OCI-LY3 (cell line): ENCODE measurements at regions not wholly inside any gene's neighbourhood (a gene's known extent, or its start where the extent isn't known, plus 50 kb on each side); places are given as distances from the start of the nearest gene placed in this dataset.

Experiments used
- H2AFZ ChIP-seq: fragments of 200-600, 300-600 bp; shearing (Covaris generic); 2 replicates; pipeline ENCODE4 v1.6.0; 2014; ENCODE audit warnings: antibody characterized with exemption, low read depth, low read length
- H3K27ac ChIP-seq: fragments of 200-600, 300-600 bp; sonication (generic); 2 replicates; pipeline ENCODE4 v1.5.1; 2014; ENCODE audit warnings: mild to moderate bottlenecking, low read length, moderate library complexity, mixed read lengths
- H3K27me3 ChIP-seq: fragments of 200-600, 300-600 bp; sonication (generic); 2 replicates; pipeline ENCODE4 v1.6.1; 2014; ENCODE audit warnings: low read depth, low read length, mixed read lengths
- H3K36me3 ChIP-seq: fragments of 200-600, 300-600 bp; sonication (generic); replicated peaks from 2 replicates; pipeline ENCODE3; 2014; ENCODE audit warnings: low read depth, low read length, mixed read lengths
- H3K4me1 ChIP-seq: fragments of 300-600, 200-600 bp; sonication (generic); 2 replicates; pipeline ENCODE4 v1.6.1; 2014; ENCODE audit warnings: low read length, mixed read lengths
- H3K4me2 ChIP-seq: fragments of 200-600, 300-600 bp; sonication (generic); 2 replicates; pipeline ENCODE4 v1.6.1; 2014; ENCODE audit warnings: low read length, mixed read lengths
- H3K4me3 ChIP-seq: fragments of 300-600, 200-600 bp; sonication (generic); 2 replicates; pipeline ENCODE4 v1.5.1; 2014; ENCODE audit warnings: antibody characterized with exemption, mild to moderate bottlenecking, low read length, moderate library complexity
- H3K79me2 ChIP-seq: fragments of 300-600, 200-600 bp; shearing (Covaris generic); 2 replicates; pipeline ENCODE4 v1.6.1; 2014; ENCODE audit warnings: mild to moderate bottlenecking, low read length, mixed read lengths
- H3K9ac ChIP-seq: fragments of 300-600, 200-600 bp; shearing (Covaris generic); 2 replicates; pipeline ENCODE4 v1.6.0; 2014; ENCODE audit warnings: mild to moderate bottlenecking, low read length, moderate library complexity
- H3K9me3 ChIP-seq: fragments of 200-600, 300-600 bp; shearing (Covaris generic); 2 replicates; pipeline ENCODE4 v1.6.1; 2014; ENCODE audit warnings: low read length, mixed read lengths; ENCODE audit not compliant: insufficient read depth
- H4K20me1 ChIP-seq: fragments of 200-600, 300-600 bp; sonication (generic); 2 replicates; pipeline ENCODE4 v1.6.1; 2016; ENCODE audit warnings: low read length, mixed read lengths; ENCODE audit not compliant: insufficient read depth
- EZH2phosphoT487 ChIP-seq: fragments of 200-600 bp; shearing (Covaris generic); IDR thresholded peaks from 2 replicates; pipeline ENCODE4 v1.6.1; 2018; ENCODE audit warnings: antibody characterized with exemption, mixed run types, low read depth
- TF ChIP-seq, protein P1 (sequence below): fragments of 200-600, 300-600 bp; sonication (generic); IDR thresholded peaks from 2 replicates; pipeline ENCODE4 v1.5.1; 2014; ENCODE audit warnings: antibody characterized with exemption, low read length, low read depth

DNA sequence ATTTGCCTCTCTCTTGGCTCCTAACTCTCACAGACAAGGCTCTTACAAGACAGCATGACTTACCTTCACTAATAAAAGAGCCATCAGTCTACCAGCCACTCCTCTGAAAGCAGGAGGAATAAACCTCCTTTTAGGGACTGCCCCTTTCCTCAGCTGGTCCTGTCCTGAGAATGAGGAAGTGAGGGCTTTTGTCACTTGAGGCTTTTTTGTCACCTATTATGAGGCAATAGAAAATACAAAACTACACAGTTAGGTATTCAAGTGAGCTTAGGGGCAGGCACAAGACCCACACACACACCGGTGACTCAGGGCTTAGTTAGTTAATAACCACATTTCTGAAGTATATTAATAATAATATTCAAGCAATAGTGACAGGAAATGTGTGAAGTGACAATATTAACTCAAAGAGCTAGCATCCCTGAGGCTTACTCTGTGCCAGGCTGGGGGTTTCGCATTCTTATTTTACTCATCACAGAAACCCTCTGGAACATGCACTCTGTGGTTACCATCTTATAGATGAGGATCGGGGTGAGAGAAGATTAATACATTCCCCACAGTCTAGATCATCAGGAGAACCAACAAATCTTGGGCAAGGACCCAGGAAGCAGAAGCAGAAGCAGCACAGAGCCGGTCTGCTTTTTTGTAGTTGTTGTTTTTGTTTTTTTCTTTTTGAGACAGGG lies 379.9 kb downstream of the LIG4 start:
- Histone ChIP-seq H3K4me3 (no peak overlapping the region), H3K27ac (no peak overlapping the region; the same call in 1 of the 2 replicates), H3K4me2 (peak overlapping the region; percentile 34), H2AFZ (no peak overlapping the region), H4K20me1 (no peaks in the 10 kb centered on the region), H3K9me3 (peaks cover 5% of the 10 kb centered on the region), H3K9ac (no peak overlapping the region), H3K27me3 (no peaks in the 10 kb centered on the region), H3K4me1 (peaks cover 18% of the 10 kb centered on the region), H3K79me2 (no peaks in the 10 kb centered on the region), H3K36me3 (no peaks in the 10 kb centered on the region)
- TF ChIP-seq EZH2phosphoT487, result no peak
- TF ChIP-seq, protein P1, sequence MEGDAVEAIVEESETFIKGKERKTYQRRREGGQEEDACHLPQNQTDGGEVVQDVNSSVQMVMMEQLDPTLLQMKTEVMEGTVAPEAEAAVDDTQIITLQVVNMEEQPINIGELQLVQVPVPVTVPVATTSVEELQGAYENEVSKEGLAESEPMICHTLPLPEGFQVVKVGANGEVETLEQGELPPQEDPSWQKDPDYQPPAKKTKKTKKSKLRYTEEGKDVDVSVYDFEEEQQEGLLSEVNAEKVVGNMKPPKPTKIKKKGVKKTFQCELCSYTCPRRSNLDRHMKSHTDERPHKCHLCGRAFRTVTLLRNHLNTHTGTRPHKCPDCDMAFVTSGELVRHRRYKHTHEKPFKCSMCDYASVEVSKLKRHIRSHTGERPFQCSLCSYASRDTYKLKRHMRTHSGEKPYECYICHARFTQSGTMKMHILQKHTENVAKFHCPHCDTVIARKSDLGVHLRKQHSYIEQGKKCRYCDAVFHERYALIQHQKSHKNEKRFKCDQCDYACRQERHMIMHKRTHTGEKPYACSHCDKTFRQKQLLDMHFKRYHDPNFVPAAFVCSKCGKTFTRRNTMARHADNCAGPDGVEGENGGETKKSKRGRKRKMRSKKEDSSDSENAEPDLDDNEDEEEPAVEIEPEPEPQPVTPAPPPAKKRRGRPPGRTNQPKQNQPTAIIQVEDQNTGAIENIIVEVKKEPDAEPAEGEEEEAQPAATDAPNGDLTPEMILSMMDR, result no peak

DNA sequence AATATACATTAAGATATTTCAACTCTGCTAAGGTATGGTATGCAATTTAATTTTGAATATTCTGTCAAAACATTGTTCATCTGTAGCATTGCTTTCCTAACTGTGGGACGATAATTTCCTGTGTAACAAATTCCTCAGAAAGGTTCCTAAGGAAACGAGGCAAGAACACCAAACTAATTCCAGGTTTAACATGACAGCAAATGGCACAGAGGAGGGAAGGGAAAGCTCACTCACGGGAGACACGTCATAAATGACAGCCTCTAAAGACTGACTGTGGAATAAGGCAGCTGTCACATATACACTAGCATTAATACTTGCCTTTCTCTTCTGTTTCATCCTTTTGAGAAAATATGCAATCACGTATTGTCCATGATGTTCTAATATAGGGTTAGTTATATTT lies 380.6 kb downstream of the LIG4 start:
- no peaks in the 10 kb centered on the region for H3K36me3 ChIP-seq
- H3K27me3 ChIP-seq, result no peaks in the 10 kb centered on the region
- no peak overlapping the region; the same call in 1 of the 2 replicates for H3K4me2 ChIP-seq
- no peaks in the 10 kb centered on the region for H3K79me2 ChIP-seq
- H3K4me3 ChIP-seq, result no peak overlapping the region
- no peak overlapping the region for H2AFZ ChIP-seq
- peaks cover 18% of the 10 kb centered on the region for H3K4me1 ChIP-seq
- no peaks in the 10 kb centered on the region for H4K20me1 ChIP-seq
- H3K9ac ChIP-seq, result no peak overlapping the region
- peaks cover 5% of the 10 kb centered on the region for H3K9me3 ChIP-seq
- H3K27ac ChIP-seq, result no peak overlapping the region
- no peak for TF ChIP-seq EZH2phosphoT487
- TF ChIP-seq, protein P1, result no peak

DNA sequence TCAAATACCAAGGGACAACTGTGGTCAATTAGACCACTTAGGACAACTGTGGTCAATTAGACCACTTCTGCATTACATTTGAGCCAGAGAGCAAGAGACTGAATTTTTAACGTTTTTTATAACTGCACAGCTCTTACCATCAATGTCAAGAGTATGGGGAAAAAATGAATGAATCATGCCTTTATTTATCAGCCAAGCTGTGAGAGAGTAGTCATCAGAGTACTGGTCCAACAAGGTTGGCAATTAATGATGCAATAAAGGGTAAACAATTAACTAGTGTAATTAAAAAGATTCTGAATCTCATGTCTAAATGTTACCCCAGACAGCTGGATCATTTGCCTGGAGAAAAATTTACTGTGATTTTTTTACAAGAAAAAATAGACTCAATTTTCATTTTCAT lies 381.1 kb downstream of the LIG4 start:
- TF ChIP-seq, protein P1, result no peak
- no peak for TF ChIP-seq EZH2phosphoT487
- H3K4me2 ChIP-seq, result no peak overlapping the region

DNA sequence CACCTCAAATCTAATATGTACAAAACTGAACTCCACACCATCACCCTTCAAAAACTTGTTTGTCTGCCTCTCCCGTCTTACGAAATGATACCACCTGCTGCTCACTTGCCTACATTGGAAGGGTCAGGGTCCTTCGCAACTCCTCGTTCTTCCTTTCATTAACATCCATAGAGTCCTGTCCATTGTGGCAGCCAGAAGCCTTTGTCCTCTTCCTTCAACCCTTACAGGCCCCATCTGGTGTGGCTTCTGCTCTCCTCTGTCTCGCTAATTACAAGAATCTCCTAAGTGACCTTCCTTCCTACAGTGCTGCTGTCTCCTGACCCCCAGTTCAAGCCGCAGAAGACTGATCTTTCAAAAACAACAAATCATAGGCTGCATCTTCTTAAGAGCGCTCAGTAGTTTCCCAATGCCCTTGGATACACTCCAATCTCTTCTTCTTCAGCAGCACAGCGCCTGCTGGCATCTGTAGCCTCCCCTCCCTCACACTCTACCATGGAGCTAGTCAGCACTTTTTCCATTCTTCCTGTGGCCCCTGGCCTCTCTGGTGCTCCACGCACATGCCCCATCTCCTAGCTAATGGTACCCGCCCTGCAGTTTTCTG lies 382.7 kb downstream of the LIG4 start:
- Histone ChIP-seq H3K27me3 (no peaks in the 10 kb centered on the region), H3K9me3 (peaks cover 5% of the 10 kb centered on the region), H3K4me2 (no peak overlapping the region), H3K79me2 (no peaks in the 10 kb centered on the region), H3K4me1 (peaks cover 18% of the 10 kb centered on the region), H3K4me3 (no peak overlapping the region), H2AFZ (no peak overlapping the region), H3K9ac (no peak overlapping the region), H3K27ac (no peak overlapping the region), H4K20me1 (no peaks in the 10 kb centered on the region), H3K36me3 (no peaks in the 10 kb centered on the region)
- TF ChIP-seq EZH2phosphoT487, result no peak
- TF ChIP-seq, protein P1, result no peak

More for the DNA sequence above, 381.1 kb downstream of the LIG4 start:
- H3K4me1 ChIP-seq, result peaks cover 18% of the 10 kb centered on the region
- H3K79me2 ChIP-seq, result no peaks in the 10 kb centered on the region
- H2AFZ ChIP-seq, result no peak overlapping the region
- H3K9me3 ChIP-seq, result peaks cover 5% of the 10 kb centered on the region
- H3K36me3 ChIP-seq, result no peaks in the 10 kb centered on the region
- no peaks in the 10 kb centered on the region for H3K27me3 ChIP-seq
- no peak overlapping the region for H3K4me3 ChIP-seq
- H3K27ac ChIP-seq, result no peak overlapping the region
- no peak overlapping the region for H3K9ac ChIP-seq
- no peaks in the 10 kb centered on the region for H4K20me1 ChIP-seq
